HEK293 (cell line): ENCODE measurements at regions not wholly inside any gene's neighbourhood (a gene's known extent, or its start where the extent isn't known, plus 50 kb on each side); places are given as distances from the start of the nearest gene placed in this dataset.

ENCODE experiments used
- CTCF ChIA-PET: fragments of 350-600 bp; formaldehyde crosslinking; extraction: SDS; loops from one replicate; lab custom pipeline; 2021; ENCODE audit warnings: antibody characterized with exemption; lab: Yijun Ruan, JAX
- POLR2A ChIA-PET: fragments of 300-600 bp; formaldehyde crosslinking; extraction: SDS; loops from one replicate; lab custom pipeline; 2020; ENCODE audit warnings: antibody characterized with exemption, inconsistent platforms; lab: Yijun Ruan, JAX
- H3K27ac ChIP-seq: fragments of 200-500 bp; sonication (Bioruptor generic); 2 replicates; pipeline ENCODE4 v1.5.1; 2014; ENCODE audit warnings: low read depth, low read length, control low read depth, inconsistent platforms; ENCODE audit errors: extremely low read depth
- H3K36me3 ChIP-seq, 2 experiments: fragments of 200-500 bp in 1 of 2; sonication (Bioruptor generic) in 1 of 2; 1 replicate in 1 of 2; 2 replicates in 1 of 2; pipeline ENCODE4 v1.5.1; 2014 to 2017; ENCODE audit warnings: inconsistent platforms in 2 of 2, low read length in 2 of 2; ENCODE audit not compliant: control insufficient read depth in 2 of 2, insufficient read depth in 1 of 2
- H3K4me1 ChIP-seq: fragments of 200-500 bp; sonication (Bioruptor generic); 2 replicates; pipeline ENCODE4 v1.5.1; 2014; ENCODE audit warnings: mild to moderate bottlenecking, low read length, inconsistent platforms; ENCODE audit not compliant: control insufficient read depth, insufficient read depth
- H3K4me3 ChIP-seq: 2 replicates; pipeline ENCODE4 v1.5.1; 2011; ENCODE audit warnings: low read depth, mild to moderate bottlenecking, control low read depth, low read length, moderate library complexity
- H3K9me3 ChIP-seq: fragments of 200-500 bp; sonication (Bioruptor generic); 2 replicates; pipeline ENCODE4 v1.5.1; 2014; ENCODE audit warnings: low read depth, low read length, inconsistent platforms; ENCODE audit not compliant: control insufficient read depth, insufficient read depth
- PBX3 ChIP-seq: sonication (generic); formaldehyde crosslinking; IDR thresholded peaks from 2 replicates; pipeline ENCODE4 v1.8.1; 2022; ENCODE audit warnings: mild to moderate bottlenecking, moderate library complexity, missing genetic modification reagents
- SP7 ChIP-seq: fragments of 450-650 bp; formaldehyde crosslinking; IDR thresholded peaks from 2 replicates; pipeline ENCODE4 v1.5.1; 2016; ENCODE audit warnings: missing biosample characterization, missing genetic modification characterization
- ZNF114 ChIP-seq: fragments of 450-650 bp; formaldehyde crosslinking; IDR thresholded peaks from 2 replicates; pipeline ENCODE4 v1.5.0; 2017; ENCODE audit warnings: missing biosample characterization, missing genetic modification characterization
- ZNF138 ChIP-seq: fragments of 450-650 bp; formaldehyde crosslinking; IDR thresholded peaks from 2 replicates; pipeline ENCODE4 v1.5.1; 2016; ENCODE audit warnings: missing biosample characterization, missing genetic modification characterization, borderline replicate concordance
- ZNF148 ChIP-seq: fragments of 450-650 bp; formaldehyde crosslinking; IDR thresholded peaks from 2 replicates; pipeline ENCODE4 v1.5.0; 2017; ENCODE audit warnings: missing biosample characterization, missing genetic modification characterization, borderline replicate concordance
- ZNF169 ChIP-seq: fragments of 450-650 bp; formaldehyde crosslinking; IDR thresholded peaks from 2 replicates; pipeline ENCODE4 v1.5.1; 2016; ENCODE audit warnings: missing biosample characterization, missing genetic modification characterization
- ZNF341 ChIP-seq: fragments of 450-650 bp; formaldehyde crosslinking; IDR thresholded peaks from 2 replicates; pipeline ENCODE4; 2016; ENCODE audit warnings: low read depth, missing biosample characterization, missing genetic modification characterization
- ZNF549 ChIP-seq: fragments of 450-650 bp; IDR thresholded peaks from 2 replicates; pipeline ENCODE4 v1.5.1; 2018; ENCODE audit warnings: missing biosample characterization, missing genetic modification characterization, mild to moderate bottlenecking, inconsistent platforms, moderate library complexity
- TF ChIP-seq, protein P1 (sequence below): fragments of 450-650 bp; formaldehyde crosslinking; IDR thresholded peaks from 2 replicates; pipeline ENCODE4 v1.5.1; 2016; ENCODE audit warnings: missing biosample characterization, missing genetic modification characterization
- TF ChIP-seq, protein P2 (sequence below): fragments of 450-650 bp; formaldehyde crosslinking; IDR thresholded peaks from 2 replicates; pipeline ENCODE4 v1.5.1; 2016; ENCODE audit warnings: missing biosample characterization, missing genetic modification characterization, borderline replicate concordance
- TF ChIP-seq, protein P3 (sequence below): fragments of 450-650 bp; formaldehyde crosslinking; IDR thresholded peaks from 2 replicates; pipeline ENCODE4 v1.5.1; 2016; ENCODE audit warnings: missing biosample characterization, missing genetic modification characterization, borderline replicate concordance

DNA sequence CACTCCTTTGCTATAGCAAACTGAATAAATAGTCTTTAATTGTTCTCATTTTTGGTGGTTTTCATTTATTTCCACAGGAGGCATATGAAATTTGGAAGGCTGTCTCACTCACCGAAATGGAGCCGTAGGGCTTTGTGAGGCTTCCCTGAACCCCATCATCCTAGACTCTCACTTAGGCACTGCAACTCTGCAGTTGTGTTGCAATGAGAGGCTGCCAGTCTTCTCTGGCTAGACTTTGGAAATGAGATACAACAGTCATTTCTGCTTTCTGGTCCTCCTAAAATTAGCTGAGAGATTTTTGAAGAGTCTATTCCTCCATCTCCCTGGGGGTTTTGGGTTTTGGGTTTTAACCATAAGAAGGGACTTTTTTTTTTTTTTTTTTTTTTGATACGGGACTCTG is 146.5 kb downstream of the SH3BGRL start:
- Histone ChIP-seq H3K4me3 (no peak overlapping the region), H3K4me1 (no peaks in the 10 kb centered on the region), H3K9me3 (no peaks in the 10 kb centered on the region; the same call in 1 of the 2 replicates), H3K36me3 (no peaks in the 10 kb centered on the region), H3K27ac (no peak overlapping the region)
- ChIA-PET POLR2A (no interaction called here), CTCF (no interaction called here)
- TF ChIP-seq ZNF169 (tag by site-specific recombination) (no peak), ZNF148 (no peak), SP7 (tag by site-specific recombination) (no peak), ZNF341 (tag by site-specific recombination) (no peak), PBX3 (CRISPR knock-in tag) (no peak), ZNF138 (no peak), ZNF549 (no peak), ZNF114 (tag by site-specific recombination) (no peak)
- TF ChIP-seq, protein P1, sequence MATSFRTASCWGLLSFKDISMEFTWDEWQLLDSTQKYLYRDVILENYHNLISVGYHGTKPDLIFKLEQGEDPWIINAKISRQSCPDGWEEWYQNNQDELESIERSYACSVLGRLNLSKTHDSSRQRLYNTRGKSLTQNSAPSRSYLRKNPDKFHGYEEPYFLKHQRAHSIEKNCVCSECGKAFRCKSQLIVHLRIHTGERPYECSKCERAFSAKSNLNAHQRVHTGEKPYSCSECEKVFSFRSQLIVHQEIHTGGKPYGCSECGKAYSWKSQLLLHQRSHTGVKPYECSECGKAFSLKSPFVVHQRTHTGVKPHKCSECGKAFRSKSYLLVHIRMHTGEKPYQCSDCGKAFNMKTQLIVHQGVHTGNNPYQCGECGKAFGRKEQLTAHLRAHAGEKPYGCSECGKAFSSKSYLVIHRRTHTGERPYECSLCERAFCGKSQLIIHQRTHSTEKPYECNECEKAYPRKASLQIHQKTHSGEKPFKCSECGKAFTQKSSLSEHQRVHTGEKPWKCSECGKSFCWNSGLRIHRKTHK (tag by site-specific recombination), result no peak
- TF ChIP-seq, protein P2, sequence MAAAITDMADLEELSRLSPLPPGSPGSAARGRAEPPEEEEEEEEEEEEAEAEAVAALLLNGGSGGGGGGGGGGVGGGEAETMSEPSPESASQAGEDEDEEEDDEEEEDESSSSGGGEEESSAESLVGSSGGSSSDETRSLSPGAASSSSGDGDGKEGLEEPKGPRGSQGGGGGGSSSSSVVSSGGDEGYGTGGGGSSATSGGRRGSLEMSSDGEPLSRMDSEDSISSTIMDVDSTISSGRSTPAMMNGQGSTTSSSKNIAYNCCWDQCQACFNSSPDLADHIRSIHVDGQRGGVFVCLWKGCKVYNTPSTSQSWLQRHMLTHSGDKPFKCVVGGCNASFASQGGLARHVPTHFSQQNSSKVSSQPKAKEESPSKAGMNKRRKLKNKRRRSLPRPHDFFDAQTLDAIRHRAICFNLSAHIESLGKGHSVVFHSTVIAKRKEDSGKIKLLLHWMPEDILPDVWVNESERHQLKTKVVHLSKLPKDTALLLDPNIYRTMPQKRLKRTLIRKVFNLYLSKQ, result no peak

GRCh38 chrX:81354954-81355353 is 153.1 kb downstream of the SH3BGRL start:
- TF ChIP-seq, protein P3, sequence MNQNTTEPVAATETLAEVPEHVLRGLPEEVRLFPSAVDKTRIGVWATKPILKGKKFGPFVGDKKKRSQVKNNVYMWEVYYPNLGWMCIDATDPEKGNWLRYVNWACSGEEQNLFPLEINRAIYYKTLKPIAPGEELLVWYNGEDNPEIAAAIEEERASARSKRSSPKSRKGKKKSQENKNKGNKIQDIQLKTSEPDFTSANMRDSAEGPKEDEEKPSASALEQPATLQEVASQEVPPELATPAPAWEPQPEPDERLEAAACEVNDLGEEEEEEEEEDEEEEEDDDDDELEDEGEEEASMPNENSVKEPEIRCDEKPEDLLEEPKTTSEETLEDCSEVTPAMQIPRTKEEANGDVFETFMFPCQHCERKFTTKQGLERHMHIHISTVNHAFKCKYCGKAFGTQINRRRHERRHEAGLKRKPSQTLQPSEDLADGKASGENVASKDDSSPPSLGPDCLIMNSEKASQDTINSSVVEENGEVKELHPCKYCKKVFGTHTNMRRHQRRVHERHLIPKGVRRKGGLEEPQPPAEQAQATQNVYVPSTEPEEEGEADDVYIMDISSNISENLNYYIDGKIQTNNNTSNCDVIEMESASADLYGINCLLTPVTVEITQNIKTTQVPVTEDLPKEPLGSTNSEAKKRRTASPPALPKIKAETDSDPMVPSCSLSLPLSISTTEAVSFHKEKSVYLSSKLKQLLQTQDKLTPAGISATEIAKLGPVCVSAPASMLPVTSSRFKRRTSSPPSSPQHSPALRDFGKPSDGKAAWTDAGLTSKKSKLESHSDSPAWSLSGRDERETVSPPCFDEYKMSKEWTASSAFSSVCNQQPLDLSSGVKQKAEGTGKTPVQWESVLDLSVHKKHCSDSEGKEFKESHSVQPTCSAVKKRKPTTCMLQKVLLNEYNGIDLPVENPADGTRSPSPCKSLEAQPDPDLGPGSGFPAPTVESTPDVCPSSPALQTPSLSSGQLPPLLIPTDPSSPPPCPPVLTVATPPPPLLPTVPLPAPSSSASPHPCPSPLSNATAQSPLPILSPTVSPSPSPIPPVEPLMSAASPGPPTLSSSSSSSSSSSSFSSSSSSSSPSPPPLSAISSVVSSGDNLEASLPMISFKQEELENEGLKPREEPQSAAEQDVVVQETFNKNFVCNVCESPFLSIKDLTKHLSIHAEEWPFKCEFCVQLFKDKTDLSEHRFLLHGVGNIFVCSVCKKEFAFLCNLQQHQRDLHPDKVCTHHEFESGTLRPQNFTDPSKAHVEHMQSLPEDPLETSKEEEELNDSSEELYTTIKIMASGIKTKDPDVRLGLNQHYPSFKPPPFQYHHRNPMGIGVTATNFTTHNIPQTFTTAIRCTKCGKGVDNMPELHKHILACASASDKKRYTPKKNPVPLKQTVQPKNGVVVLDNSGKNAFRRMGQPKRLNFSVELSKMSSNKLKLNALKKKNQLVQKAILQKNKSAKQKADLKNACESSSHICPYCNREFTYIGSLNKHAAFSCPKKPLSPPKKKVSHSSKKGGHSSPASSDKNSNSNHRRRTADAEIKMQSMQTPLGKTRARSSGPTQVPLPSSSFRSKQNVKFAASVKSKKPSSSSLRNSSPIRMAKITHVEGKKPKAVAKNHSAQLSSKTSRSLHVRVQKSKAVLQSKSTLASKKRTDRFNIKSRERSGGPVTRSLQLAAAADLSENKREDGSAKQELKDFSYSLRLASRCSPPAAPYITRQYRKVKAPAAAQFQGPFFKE, result no peak
- Histone ChIP-seq H3K4me1 (no peaks in the 10 kb centered on the region), H3K36me3 (no peaks in the 10 kb centered on the region), H3K9me3 (peaks cover 2% of the 10 kb centered on the region; the same call in 1 of the 2 replicates), H3K27ac (no peak overlapping the region), H3K4me3 (no peak overlapping the region)
- CTCF ChIA-PET, result interaction anchor here (0.7 kb wide), 1 partner anchor 256 kb away, joined by 3 read pairs; no protein-coding TSS in a partner anchor
- POLR2A ChIA-PET, result no interaction called here
